ENCODE measurements at regions not wholly inside any gene's neighbourhood (a gene's known extent, or its start where the extent isn't known, plus 50 kb on each side); places are given as distances from the start of the nearest gene placed in this dataset.
"Not testable (repeated sequence)": the region's sequence is repeated elsewhere in the genome, so short reads cannot be mapped to it uniquely, and the experiment has no call there.

DNA sequence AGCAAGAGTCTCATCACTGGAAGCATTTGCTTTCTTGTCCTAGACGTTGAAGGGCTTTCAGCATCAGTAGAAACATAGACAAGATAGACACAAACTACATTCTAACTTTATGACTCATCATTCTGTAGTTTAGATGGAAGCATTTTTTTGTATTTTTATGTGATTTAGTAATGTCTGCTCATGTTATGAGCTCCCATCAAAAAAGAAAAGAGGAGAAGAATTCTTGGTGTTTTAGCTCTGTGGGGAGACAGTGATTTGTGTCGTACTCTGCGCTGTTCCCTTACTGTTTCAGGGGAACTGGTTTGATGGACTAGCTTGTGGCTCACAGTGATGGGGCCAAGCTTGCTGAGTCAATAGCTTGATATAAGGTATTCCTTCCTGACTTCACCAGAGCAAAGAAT is 159.2 kb upstream of the WWC1 start:
- DNase-seq (ENCODE audit: low spot score) = no peak

DNA sequence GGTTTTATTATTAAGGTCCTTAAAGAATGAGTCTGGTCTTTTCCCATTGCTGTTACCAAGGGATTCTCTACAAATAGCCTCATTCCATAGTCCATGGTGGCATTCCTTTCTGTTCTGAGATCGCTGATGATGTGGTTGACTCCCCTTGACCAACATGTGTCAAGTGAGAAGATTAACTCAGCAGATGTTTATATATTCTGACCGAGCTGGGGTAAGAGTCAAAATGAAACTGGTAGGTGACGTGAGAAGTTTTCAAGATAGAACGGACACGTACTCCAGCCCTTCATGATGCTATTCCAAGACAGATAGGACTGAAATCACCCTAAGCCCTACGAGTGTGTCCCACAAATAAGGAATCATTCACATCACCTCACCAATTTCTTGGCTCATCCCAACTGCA is 155.5 kb upstream of the WWC1 start:
- no peak for DNase-seq (ENCODE audit: low spot score)

DNA sequence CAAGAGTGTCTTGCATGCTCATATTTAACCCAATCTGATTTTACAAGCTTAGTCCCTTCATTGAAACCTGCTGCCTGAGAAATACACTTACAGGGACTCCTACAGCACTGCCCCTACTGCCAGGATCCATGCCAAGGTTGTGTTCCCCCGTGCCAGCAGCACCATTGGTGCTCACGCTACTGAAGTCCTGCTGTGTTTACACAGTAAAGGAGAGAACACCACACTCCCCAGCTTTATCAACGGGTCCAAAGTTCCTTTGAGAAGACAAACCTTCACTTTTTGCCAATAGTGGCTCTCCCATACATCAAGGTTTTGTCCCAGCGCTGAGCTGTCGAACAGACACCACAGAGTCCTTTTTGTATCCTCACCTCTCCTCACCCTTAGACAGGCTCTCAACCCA is 155.1 kb upstream of the WWC1 start:
- DNase-seq (ENCODE audit: low spot score) = no peak

DNA sequence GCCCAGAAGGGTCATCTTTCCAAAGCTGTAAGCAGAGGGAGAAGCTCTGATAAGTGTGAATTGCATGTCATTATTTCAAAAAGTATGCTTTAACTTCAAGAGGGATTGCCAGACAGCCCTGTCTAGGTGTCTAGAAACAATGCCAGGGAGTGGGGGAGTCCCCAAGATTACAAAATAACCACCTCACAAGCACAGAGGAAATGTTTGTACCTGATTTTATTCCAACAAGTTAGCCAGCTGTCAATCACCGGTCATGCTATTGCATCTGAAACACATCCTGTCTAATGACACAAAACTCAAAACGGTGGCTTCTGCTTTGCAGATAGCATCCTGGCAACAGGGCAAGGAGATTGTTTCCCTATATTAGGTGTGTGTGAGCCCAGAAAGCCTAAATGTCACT is 154.2 kb upstream of the WWC1 start:
- no peak for DNase-seq (ENCODE audit: low spot score)

DNA sequence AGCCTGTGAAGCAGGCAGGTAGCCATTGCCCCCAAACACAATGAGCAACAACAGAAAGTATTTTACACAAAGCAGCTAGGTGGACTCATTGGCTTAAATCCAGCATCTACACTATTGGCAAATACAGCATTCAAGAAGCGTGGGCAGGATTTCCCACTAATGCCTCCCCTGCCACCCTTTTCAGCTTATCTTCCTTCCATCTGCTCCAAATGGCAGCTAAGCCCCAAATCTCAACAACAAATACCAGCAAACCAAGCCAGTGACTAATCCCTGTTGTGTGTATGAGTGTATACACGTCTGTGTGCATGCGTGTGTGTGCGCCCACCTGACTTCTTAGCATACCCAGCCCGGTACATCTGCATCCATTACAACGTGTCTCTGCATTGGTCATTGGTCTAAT is 151.2 kb upstream of the WWC1 start:
- DNase-seq (ENCODE audit: low spot score) = no peak

DNA sequence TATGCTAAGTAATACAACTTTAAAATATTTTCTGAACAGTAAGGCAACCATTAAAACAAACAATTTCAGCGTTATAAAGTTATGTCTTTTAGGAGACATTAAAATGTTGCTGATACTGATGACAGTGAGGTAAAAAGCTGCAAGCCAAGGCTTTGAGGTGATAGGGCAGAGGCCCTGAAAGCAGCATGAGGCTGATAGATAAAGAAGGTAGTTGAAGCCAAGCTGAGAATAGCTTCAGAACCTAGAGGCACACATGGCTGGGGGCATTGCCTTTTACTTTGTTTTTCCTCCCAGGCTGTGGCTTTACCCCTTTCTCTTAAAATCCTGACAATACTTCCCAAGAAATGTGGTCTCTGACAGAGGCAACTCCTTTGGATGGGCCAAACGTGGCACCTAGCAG is 149.0 kb upstream of the WWC1 start:
- no peak for DNase-seq (ENCODE audit: low spot score)

DNA sequence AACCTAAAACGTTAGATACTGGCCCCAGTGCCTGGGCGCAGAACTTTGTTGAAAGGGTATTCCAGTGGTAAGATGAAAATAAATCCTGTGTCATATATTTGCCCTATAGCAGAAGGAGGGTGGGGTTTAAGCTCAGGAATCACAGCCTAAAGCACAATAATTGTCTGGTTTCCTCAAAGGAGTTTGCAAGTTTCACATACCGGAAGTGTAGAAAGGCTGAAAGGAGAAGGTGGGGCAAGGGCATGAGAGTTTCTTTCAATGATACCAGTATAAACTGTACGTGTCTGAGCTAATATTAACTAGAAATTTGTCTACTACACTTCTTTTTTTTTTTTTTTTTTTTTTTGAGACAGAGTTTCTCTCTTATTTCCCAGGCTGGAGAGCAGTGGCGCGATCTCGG is 147.9 kb upstream of the WWC1 start:
- DNase-seq (ENCODE audit: low spot score) = not testable (repeated sequence)

DNA sequence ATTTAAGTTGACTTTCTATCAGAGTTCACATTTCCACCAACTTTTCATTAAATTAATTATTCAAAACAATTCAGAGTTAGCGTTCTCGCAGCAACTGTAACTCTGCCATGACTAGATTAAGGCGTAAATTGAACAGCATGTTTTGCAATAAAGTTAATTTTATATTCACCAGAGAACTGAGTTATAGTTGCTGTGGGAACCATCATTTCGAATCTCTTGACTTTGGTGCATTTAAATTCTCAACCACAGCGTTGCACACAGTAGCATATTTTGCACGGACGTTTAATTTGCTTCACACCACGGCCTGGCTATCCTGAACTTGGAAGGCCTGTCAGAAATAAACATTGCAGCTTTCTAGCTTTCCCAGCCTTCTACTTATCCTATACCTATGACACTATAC is 144.3 kb upstream of the WWC1 start:
- no peak for DNase-seq (ENCODE audit: low spot score)

DNA sequence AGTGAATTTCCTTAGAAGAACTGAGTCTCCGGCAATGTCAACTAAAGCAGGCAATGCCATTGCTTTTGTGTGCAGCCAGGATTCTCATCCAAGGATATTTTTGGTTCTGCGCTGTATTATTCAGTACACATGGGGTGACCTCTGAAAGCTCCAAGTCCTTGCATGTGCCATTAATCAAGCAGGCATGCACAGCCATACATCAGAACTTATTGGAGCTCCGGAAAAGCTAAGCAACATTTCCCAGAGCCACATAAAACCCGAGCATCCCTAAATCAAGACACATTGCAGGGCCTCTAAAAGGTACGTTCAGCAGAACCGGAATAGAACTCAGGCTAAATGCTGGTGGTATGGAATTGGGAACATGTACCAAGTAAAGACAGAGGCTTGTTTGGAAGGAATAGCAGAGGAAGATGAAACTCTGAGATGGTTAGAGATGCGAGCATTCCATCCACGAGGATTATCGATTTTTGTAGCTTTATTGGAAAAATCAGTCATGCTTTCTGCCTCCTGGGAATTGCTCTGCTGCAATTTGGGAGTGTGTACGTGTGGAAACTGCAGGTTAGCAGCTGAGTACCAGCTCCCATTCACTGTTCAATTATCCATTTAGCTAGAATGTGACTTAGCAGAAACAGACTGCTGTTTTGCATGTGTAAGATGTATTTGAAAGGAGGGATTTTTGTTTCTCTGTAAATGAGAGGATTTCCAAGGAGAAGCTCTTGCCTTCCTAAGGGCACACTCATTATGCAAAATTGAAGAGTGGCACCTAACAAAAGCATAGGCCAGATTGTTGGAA is 143.7 kb upstream of the WWC1 start:
- DNase-seq (ENCODE audit: low spot score) = no peak

DNA sequence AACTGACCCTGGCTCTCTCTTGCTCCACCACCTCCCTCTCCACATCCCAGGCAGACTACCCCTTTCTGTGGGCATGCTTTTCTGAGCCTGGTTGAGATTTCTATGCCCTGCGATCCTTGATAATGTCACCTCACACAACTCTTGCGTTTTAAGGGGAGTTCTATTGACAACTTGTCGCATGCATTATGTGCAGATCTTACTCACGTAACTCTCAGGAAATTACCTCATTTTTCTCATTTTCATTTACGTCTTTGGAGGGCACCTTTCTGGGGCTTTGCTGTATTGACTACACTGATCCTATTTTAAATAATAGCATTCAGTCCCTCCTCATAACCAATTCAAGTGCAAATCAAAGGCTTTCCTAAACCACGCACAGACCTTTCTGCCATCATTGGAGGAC is 140.4 kb upstream of the WWC1 start:
- no peak for DNase-seq (ENCODE audit: low spot score)

DNA sequence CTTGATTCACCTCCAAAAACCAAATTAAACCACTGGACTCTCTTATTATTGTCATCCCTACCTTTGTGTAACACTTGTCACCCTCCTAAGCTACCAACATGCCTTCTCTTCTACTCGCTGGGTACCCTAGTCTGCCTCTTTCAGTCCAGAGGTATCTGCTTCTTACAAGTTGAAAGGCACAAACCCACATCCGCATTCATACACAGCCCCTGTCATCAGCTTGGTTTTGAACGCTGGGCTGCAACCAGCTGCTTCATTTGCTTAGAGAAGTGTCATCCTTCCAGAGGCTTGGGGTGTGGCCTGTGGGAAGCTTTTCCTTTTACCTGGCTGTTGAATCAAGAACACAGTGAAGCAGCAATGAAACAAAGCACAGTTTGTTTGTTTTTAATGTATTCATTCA is 138.8 kb upstream of the WWC1 start:
- no peak for DNase-seq (ENCODE audit: low spot score)

DNA sequence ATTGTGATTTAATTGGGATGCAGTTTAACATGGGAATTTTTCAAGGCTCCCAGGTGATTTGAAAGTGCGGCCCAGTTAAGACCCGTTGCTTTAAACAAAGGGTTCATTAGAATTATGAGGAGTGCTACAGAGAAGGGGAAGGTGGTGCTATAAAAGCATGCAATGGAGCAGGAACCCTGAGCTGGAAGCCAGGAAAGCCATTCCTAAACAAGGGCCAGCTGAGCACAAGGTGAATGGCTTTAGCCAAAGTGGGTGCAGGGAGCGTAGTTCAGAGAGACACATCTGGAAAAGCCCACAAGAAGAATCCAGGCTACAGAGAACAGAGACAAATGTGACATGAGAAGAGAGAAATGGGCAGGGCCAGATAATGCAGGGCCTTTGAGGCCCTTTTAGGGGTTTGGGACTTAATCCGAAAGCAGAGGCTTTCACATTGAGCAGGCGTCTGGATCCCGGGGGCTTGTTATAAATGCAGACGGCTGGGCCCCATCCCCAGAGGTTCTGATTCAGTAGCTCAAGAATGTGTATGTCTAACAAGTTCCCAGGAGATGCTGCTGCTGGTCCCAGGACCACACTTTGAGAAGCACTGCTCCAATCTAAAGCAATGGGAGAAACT is 138.1 kb upstream of the WWC1 start:
- DNase-seq (ENCODE audit: low spot score) = no peak

DNA sequence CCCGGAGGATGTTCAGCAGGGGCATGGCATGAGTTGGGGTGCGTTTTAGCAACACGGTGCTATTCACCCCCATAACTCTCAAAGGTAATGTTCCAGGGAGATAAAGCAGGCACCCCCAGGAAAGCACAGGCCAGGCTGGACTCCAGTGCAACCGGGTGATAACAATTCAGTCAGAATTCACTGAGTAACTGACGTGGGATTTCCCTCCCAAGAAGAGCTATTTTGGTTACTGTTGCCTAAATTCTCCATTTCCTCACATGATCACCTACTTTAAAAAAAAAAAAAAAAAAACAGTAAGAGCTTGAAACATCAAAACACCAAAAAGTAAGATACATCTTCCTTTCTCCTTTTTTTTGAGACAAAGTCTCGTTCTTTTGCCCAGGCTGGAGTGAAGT is 137.6 kb upstream of the WWC1 start:
- no peak for DNase-seq (ENCODE audit: low spot score)

DNA sequence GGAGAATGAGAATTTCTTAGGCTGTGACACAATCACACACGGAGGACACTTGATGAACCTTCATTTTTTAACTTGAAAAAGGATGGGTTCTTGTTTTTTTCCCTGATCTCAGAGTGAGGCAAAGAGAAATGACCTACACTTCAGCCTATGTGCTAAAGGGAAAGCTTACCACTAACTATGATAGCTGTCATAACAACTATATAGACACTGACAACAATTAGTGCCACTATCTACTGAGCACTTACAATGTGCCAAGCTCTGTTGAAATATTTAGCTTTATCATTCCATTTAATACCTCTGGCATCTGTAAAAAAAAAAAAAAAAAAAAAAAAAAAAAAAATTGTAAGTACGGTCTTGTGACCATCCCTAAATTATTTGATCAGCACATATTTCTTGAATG is 135.9 kb upstream of the WWC1 start:
- DNase-seq (ENCODE audit: low spot score) = no peak

DNA sequence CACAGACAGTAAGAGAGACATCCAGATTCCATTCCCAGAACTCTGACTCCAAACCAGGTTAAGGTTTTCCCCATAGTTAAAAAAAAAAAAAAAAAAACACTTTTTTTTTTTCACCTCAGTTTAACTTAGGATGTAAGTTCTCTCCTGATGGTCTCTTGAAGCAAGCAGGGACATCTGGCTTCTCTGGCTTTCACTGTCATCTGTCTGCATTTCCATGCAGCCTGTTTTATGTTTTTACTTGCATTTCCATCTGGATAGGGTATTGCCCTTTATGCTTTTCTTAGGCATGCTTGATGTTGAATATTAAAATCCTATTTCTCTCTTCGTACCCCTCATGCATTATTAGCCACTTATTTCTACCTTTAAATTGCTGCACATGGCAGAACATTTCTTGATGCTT is 135.3 kb upstream of the WWC1 start:
- DNase-seq (ENCODE audit: low spot score) = no peak

DNA sequence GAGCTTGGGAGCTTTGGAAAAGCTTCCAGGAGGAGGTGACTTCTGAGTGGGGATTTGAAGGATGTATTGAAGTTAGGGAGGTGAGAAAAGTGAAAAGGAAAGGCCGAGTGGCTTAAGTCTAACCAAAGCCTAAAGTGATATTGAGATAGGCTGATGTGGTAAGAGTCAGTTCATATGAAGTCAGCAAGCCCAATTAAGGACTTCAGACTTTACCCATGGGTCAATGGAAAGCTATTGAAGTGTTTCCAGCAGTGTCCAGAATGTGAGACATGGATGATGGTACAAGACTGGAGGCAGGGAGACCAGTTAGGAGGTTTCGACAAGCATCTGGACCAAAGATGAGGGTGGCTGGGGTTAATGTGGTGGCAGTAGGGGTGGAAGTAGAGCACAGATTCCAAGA is 134.3 kb upstream of the WWC1 start:
- DNase-seq (ENCODE audit: low spot score) = no peak

DNA sequence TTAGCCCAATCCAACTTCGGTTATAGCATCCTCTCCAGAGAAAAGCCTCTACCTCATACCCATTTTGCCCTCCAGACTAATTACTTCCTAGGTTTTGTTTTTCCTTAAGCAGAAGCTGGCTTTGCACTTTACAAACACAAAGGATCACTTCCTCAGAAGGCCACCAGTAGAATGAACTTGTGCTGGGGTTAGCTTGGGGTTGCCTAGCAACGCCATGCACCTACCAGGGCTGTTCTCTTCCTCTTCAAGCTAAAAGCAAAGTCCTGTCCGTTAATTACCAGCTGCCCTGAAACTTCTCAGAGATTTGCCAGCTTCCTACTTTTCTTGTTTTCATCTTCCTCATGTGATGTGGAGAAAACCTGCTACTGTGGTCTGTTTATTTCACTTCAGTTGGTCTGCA is 132.0 kb upstream of the WWC1 start:
- DNase-seq (ENCODE audit: low spot score) = no peak

DNA sequence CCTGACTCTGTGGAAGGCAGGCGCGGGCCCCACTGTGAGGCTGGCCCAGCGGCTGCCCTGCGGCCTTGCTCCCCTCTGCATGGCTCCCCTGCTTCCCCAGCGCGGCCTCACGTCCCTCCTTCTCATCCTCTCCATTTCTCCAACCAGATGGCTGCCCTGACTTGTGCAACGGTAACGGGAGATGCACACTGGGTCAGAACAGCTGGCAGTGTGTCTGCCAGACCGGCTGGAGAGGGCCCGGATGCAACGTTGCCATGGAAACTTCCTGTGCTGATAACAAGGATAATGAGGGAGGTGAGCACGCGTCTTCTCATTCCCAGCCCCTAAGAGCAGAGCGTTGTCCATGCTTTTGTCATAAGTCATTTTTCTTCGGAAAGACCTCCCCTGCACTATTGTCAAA is 129.0 kb upstream of the WWC1 start:
- DNase-seq (ENCODE audit: low spot score) = no peak

DNA sequence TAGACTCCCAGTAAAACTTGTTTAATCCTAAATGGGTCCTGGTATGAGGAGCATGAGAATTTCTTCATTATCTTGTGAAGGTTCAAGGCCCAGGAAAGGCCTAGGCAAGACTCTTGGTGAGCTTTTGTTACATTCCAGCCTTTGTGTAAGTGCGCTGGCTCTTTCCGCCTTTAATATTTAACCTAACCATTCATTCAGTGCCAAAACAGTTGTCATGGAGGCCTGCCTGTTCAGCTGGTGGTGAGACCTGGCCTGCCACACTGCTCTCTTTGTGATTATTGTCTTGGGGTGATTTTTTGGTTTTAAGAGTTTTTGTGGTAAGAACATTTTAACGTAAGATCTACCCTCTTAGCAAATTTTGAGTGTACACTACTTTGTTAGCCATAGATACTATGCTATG is 127.5 kb upstream of the WWC1 start:
- no peak for DNase-seq (ENCODE audit: low spot score)

DNA sequence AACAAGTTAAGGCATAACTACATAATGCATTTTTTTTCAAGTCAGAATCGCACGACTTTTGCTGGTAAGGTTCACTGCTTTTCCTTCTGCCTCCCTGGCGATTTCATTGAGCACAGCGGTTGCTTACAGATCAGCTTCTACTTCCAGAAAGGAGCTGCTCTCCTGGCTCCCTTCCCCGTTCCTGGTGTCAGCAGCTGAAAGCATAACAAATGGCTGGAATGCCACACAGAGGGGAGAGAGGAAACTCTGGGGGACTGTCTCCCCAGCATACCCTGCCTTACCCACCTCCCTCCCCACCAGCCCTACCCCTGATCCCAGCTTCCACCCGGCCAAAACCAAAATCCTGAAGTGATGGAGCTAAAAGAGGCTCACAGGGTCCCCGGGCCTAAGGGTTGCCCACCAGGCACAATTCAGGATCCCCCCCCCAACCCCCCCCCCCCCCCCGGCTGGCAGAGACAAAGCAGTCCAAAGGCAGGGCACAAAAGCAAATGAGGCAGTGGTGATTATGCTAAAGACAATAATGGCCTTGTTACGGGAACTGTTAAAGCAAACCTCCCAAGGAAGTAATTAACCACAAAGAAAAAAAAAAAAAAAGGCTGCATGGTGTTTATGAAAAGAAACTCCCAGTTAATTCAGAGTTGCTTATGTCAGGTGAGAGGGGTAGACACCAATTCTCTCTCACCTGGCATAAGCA is 126.1 kb upstream of the WWC1 start:
- DNase-seq (ENCODE audit: low spot score) = no peak

DNA sequence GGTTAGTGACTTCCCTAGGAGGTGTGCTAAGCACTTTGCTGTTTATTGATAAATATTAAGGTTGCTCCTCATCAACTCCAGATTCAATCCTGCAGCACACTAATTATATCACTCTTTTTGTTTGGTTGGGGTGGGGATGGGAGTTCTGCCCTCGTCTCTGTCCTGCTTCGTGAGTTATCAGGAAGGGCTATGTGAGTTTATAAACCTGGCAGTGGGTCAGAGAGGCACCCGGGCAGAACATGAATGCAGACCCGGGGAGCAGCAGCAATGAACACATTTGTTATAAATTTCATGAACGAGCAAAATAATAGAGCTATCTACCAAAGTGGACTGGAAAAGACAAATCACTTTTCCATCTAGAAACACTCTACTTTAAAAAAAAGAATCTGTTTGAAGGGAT is 125.5 kb upstream of the WWC1 start:
- no peak for DNase-seq (ENCODE audit: low spot score)

DNA sequence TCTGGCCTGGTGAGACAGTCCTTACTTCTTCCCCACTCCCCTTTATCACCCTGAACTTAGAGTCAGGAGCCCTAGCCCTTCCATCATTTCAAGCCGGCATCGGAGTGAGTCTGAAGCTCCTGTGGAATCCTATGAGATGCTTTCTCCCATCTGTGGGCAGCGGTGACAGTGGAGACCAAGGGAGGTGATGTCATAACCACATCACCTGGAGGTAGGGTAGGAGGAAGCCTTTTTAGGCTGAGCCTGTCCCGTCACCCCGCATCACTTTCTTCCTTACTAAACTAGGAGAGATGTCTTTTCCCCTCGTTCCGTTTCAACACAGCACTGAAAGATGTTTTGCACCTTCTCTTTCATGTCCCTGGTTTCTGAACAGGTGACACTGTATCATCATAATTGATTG is 124.1 kb upstream of the WWC1 start:
- no peak for DNase-seq (ENCODE audit: low spot score)

DNA sequence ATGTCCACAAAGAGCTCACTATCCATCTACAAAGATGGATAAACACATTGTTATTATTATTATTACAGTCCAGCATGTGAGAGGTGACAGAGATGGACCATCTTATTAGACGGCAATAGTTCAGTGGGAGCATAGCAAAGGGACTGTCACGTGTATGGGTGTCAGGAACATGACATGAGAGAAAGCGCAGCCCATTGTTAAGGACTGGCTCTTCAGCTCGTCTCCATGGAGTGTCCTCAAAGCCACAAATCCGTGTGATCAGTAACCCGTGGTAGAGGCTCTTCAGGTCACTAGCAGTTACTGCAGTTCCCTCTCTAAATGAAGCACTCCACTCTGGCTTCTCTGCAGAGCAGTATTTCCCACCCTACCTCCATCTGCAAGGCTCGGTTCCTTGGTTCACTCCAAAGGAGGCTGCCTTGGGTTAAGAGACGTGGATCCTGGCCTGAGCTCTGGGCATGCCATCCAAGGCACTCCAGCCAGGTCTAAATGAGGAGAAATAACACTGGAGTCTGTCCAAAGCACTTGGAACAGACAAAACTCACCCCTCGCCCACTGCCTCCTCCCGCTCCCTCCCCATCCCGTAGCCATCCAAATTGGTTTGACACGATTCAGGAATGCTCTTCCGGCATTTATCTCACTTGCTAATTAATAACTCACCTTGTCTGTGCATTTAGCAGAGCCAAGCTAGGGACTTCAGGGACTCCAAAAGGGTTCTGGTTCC is 122.3 kb upstream of the WWC1 start:
- no peak for DNase-seq (ENCODE audit: low spot score)
